CD4-positive, alpha-beta T cell (primary cell): ENCODE measurements at regions not wholly inside any gene's neighbourhood (a gene's known extent, or its start where the extent isn't known, plus 50 kb on each side); places are given as distances from the start of the nearest gene placed in this dataset.

Experiments used
- ATAC-seq: fragments of 200-7000 bp; cut with Tn5 transposase; one replicate; pipeline ENCODE4 v1.10.0; 2022; ENCODE audit warnings: mild to moderate bottlenecking; ENCODE audit not compliant: poor library complexity
- CTCF ChIA-PET: fragments of 350-600 bp; sonication (Branson Sonifier 250); formaldehyde crosslinking; loops from one replicate; lab custom pipeline; 2021; ENCODE audit warnings: antibody characterized with exemption, inconsistent platforms; lab: Charles Lee
- POLR2A ChIA-PET: fragments of 350-600 bp; sonication (Branson Sonifier 250); formaldehyde crosslinking; loops from one replicate; lab custom pipeline; 2021; ENCODE audit warnings: antibody characterized with exemption, inconsistent platforms; lab: Charles Lee
- DNase-seq, 14 experiments: peaks; one replicate each; pipeline ENCODE4 v3.0.0-alpha.2; 2013 to 2020; ENCODE audit warnings: mixed read lengths in 2 of 14
- H3K27ac ChIP-seq, 2 donors: one replicate each; pipeline versions ENCODE4 v1.5.1 to v1.7.0; 2013; ENCODE audit warnings: low read length in 2 of 2, low read depth in 1 of 2, mild to moderate bottlenecking in 1 of 2
- H3K27me3 ChIP-seq, 2 experiments: 1 replicate in 1 of 2; 2 replicates in 1 of 2; pipeline versions ENCODE4 v1.6.1 to v1.7.0; 2013; ENCODE audit warnings: low read length in 2 of 2, control low read depth in 1 of 2, mild to moderate bottlenecking in 1 of 2, moderate library complexity in 1 of 2; ENCODE audit not compliant: insufficient read depth in 2 of 2, control insufficient read depth in 1 of 2
- H3K36me3 ChIP-seq: one replicate; pipeline ENCODE4 v1.6.1; 2013; ENCODE audit warnings: low read length, control low read depth; ENCODE audit not compliant: insufficient read depth
- H3K4me1 ChIP-seq: one replicate; pipeline ENCODE4 v1.6.1; 2013; ENCODE audit warnings: low read length, control low read depth; ENCODE audit not compliant: insufficient read depth
- H3K4me3 ChIP-seq: one replicate; pipeline ENCODE4 v1.5.1; 2013; ENCODE audit warnings: mild to moderate bottlenecking, low read length, moderate library complexity
- H3K9me3 ChIP-seq, 2 experiments: 1 replicate in 1 of 2; 2 replicates in 1 of 2; pipeline versions ENCODE4 v1.6.1 to v1.7.0; 2013; ENCODE audit warnings: low read length in 2 of 2, mild to moderate bottlenecking in 2 of 2, control low read depth in 1 of 2, moderate library complexity in 1 of 2; ENCODE audit not compliant: control insufficient read depth in 1 of 2, insufficient read depth in 1 of 2
- H3K27ac Mint-ChIP-seq: one replicate; pipeline ENCODE4 v1.8.0; 2020; ENCODE audit warnings: mixed read lengths
- H3K27me3 Mint-ChIP-seq: one replicate; pipeline ENCODE4 v1.8.0; 2021; ENCODE audit warnings: mixed read lengths
- H3K36me3 Mint-ChIP-seq: one replicate; pipeline ENCODE4 v1.8.0; 2021; ENCODE audit warnings: low read depth, mixed read lengths
- H3K4me1 Mint-ChIP-seq: one replicate; pipeline ENCODE4 v1.8.0; 2021; ENCODE audit warnings: low read depth, mixed read lengths
- H3K4me3 Mint-ChIP-seq: one replicate; pipeline ENCODE4 v1.8.0; 2020; ENCODE audit warnings: mild to moderate bottlenecking, mixed read lengths
- H3K9me3 Mint-ChIP-seq: one replicate; pipeline ENCODE4 v1.8.0; 2020; ENCODE audit warnings: mixed read lengths
- intact Hi-C, 2 experiments: fragments of 100-400 bp; cut with DNase I in 1 of 2; cut with micrococcal nuclease in 1 of 2; formaldehyde crosslinking; loops; one replicate each; pipeline versions ENCODE4 v1.15.1 to v1.9.0; 2023 to 2025; cut with DNase I, micrococcal nuclease
- TF ChIP-seq, protein P1 (sequence below): fragments of 200-600 bp; IDR thresholded peaks from one replicate; pipeline ENCODE4 v1.8.0; 2022; ENCODE audit warnings: antibody characterized with exemption, mild to moderate bottlenecking

DNA sequence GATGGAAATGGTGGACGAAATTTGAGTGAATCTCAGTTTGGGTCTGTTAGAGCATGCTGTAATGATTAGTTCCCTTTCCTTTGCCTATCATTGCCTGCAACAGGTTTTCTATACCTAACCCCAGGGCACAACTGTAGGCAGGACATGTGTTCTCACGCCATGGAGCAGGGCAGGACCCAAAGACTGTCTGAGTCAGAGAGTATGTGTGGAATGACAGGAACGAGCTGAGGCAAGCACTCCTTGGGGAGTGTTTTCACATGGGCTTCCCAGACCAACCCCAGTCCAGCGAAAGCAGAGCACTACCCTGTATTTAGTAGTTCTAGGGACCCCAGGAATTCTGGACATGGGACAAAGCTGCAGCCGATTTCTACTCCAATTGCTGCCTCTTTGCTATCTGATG, 234.2 kb downstream of the HACE1 start:
- Histone ChIP-seq H3K27me3 (no peaks in the 10 kb centered on the region), H3K36me3 (no peaks in the 10 kb centered on the region), H3K4me1 (no peaks in the 10 kb centered on the region), H3K4me3 (no peak overlapping the region), H3K27ac (no peak overlapping the region), H3K9me3 (no peaks in the 10 kb centered on the region)
- intact Hi-C loops: no loop called here
- ChIA-PET POLR2A (interaction anchor here (0.6 kb wide), 1 partner anchor 29 kb away, joined by 3 read pairs; no protein-coding TSS in a partner anchor), CTCF (no interaction called here)
- H3K4me1 Mint-ChIP-seq: peaks cover 6% of the 10 kb centered on the region
- no peaks in the 10 kb centered on the region for H3K9me3 Mint-ChIP-seq
- H3K36me3 Mint-ChIP-seq: no peaks in the 10 kb centered on the region
- peaks cover 6% of the 10 kb centered on the region for H3K27me3 Mint-ChIP-seq
- ATAC-seq (no peak), DNase-seq (no peak)
- TF ChIP-seq, protein P1, sequence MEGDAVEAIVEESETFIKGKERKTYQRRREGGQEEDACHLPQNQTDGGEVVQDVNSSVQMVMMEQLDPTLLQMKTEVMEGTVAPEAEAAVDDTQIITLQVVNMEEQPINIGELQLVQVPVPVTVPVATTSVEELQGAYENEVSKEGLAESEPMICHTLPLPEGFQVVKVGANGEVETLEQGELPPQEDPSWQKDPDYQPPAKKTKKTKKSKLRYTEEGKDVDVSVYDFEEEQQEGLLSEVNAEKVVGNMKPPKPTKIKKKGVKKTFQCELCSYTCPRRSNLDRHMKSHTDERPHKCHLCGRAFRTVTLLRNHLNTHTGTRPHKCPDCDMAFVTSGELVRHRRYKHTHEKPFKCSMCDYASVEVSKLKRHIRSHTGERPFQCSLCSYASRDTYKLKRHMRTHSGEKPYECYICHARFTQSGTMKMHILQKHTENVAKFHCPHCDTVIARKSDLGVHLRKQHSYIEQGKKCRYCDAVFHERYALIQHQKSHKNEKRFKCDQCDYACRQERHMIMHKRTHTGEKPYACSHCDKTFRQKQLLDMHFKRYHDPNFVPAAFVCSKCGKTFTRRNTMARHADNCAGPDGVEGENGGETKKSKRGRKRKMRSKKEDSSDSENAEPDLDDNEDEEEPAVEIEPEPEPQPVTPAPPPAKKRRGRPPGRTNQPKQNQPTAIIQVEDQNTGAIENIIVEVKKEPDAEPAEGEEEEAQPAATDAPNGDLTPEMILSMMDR: no peak
- H3K4me3 Mint-ChIP-seq: no peak overlapping the region
- H3K27ac Mint-ChIP-seq: no peak overlapping the region

DNA sequence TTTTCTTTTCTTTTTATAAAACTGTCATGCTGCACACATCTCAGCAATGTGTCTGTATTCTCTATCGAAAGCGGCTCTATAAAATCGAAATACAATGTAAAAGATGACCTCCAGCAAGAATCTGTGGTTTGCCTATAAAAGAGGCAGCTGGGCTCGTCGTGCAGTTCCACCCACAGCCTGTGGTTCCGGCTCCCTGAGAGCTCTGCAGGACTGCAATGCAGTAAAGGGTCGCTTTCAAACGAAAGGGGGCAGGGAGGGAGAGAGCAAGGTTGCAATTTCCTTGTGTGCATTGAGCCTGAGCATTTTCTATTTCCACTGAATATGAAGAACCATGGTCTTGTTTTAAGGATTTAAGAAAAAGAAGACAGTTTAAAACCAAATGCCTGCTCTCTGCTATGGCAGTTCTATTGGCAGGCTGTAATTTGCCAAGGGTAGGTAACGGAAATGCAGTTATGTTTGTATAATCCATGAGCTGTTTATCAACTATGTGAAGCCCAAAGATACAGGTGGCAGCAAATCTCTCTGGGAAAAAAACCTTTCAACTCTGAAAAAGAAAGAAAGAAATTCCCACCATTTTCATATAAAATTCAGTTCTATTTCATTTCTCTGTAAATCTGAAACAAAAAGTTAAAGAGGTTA, 236.5 kb downstream of the HACE1 start:
- DNase-seq: peak in 4 of 14 experiments; percentile 1 to 8 (median 2)

DNA sequence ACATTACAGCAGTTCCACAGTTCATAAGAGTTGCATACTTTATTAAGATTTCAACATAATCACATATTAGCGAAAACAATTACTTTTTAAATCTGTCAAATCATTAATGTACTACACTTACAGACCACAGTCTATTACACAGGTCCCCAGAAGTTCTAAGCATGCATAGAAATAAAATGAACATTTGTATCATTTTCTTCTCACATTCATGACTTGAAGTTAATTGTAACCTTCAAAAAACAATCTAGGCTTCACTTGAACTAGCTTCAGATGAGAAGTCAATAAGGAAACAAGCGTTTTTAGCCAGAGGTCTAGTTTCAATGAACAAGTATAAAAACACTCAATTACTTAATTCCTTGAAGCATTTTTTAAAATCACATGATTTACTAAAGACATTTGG, 238.3 kb downstream of the HACE1 start:
- H3K36me3 ChIP-seq: no peaks in the 10 kb centered on the region
- H3K27ac ChIP-seq: no peak overlapping the region
- no peak for ATAC-seq
- intact Hi-C loops: no loop called here
- ChIA-PET CTCF (no interaction called here), POLR2A (no interaction called here)
- Mint-ChIP-seq H3K4me1 (peaks cover 6% of the 10 kb centered on the region), H3K27ac (no peak overlapping the region), H3K27me3 (no peaks in the 10 kb centered on the region), H3K4me3 (no peak overlapping the region), H3K9me3 (no peaks in the 10 kb centered on the region), H3K36me3 (no peaks in the 10 kb centered on the region)
- TF ChIP-seq, protein P1: no peak
- H3K4me1 ChIP-seq: no peaks in the 10 kb centered on the region
- no peak for DNase-seq
- no peaks in the 10 kb centered on the region for H3K27me3 ChIP-seq
- no peaks in the 10 kb centered on the region for H3K9me3 ChIP-seq
- H3K4me3 ChIP-seq: no peak overlapping the region

More for the DNA sequence above, 236.5 kb downstream of the HACE1 start:
- H3K27ac Mint-ChIP-seq: no peak overlapping the region
- Histone ChIP-seq H3K27ac (no peak overlapping the region), H3K9me3 (no peaks in the 10 kb centered on the region), H3K4me3 (no peak overlapping the region), H3K4me1 (no peaks in the 10 kb centered on the region), H3K36me3 (no peaks in the 10 kb centered on the region), H3K27me3 (no peaks in the 10 kb centered on the region)
- no peaks in the 10 kb centered on the region for H3K36me3 Mint-ChIP-seq
- POLR2A ChIA-PET: interaction anchor here (0.9 kb wide), 1 partner anchor 1369 kb away, joined by 3 read pairs; no protein-coding TSS in a partner anchor
- peaks cover 6% of the 10 kb centered on the region for H3K27me3 Mint-ChIP-seq
- TF ChIP-seq, protein P1: no peak
- H3K4me1 Mint-ChIP-seq: peaks cover 6% of the 10 kb centered on the region
- CTCF ChIA-PET: interaction anchor here (0.8 kb wide), 1 partner anchor 16 kb away, joined by 3 read pairs; no protein-coding TSS in a partner anchor
- H3K9me3 Mint-ChIP-seq: no peaks in the 10 kb centered on the region
- H3K4me3 Mint-ChIP-seq: peak overlapping the region; percentile 5
- intact Hi-C loops: no loop called here
- ATAC-seq: no peak
